Fibroblast of peridontal ligament (primary cell): ENCODE measurements at regions not wholly inside any gene's neighbourhood (a gene's known extent, or its start where the extent isn't known, plus 50 kb on each side); places are given as distances from the start of the nearest gene placed in this dataset.
"Not testable (repeated sequence)": the region's sequence is repeated elsewhere in the genome, so short reads cannot be mapped to it uniquely, and the experiment has no call there.

Experiments used
- DNase-seq: peaks from one replicate; pipeline ENCODE4 v3.0.0-alpha.2; 2010; ENCODE audit errors: extremely low read depth

GRCh38 chr12:113726254-113726819 lies 239.8 kb downstream of the RBM19 start:
- no peak for DNase-seq

- DNase-seq = no peak
Observed at GRCh38 chr12:113725557-113725876, 240.6 kb downstream of the RBM19 start.

GRCh38 chr12:113724794-113725556 lies 241.2 kb downstream of the RBM19 start:
- no peak for DNase-seq

DNA sequence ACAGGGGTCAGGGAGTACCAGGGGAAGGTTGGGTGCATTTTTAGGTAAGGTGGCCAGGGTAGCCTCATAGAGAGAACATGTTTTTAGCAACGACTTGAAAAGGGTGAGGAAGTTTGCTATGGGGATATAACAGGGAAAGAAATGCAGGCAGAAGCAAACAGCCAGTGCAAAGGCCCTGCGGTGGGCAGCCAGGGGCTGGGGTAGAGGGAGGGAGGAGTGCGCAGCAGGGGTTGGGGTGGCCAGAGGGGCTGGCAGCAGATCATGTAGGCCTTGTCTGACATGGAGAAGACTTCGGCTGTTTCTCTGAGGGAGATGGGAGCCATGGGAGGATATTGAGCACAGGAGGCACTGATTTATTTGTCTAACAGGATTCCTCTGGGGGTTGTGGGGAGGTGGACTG lies 242.5 kb downstream of the RBM19 start:
- no peak for DNase-seq

DNA sequence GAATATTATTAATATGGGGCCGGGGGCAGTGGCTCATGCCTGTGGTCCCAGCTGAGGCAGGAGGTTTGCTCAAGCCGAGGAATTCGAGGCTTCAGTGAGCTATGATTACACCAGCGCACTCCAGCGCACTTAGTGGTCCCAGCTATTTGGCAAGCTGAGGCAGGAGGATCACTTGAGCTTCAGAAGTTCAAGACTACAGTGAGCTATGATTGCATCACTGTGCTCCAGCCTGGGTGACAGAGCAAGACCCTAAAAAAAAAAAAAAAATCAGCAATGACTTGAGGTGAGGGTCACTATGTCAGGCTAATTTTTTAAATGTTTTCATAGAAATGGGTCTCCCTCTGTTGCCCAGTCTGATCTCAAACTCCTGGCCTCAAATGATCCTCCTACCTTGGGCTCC lies 243.4 kb downstream of the RBM19 start:
- DNase-seq = no peak

- no peak for DNase-seq
Observed at GRCh38 chr12:113720629-113721028, 245.5 kb downstream of the RBM19 start.

GRCh38 chr12:113719911-113720591 lies 246.1 kb downstream of the RBM19 start:
- DNase-seq = no peak

- DNase-seq = no peak
Observed at GRCh38 chr12:113713156-113713555, 241.5 kb upstream of the LHX5 start.

DNA sequence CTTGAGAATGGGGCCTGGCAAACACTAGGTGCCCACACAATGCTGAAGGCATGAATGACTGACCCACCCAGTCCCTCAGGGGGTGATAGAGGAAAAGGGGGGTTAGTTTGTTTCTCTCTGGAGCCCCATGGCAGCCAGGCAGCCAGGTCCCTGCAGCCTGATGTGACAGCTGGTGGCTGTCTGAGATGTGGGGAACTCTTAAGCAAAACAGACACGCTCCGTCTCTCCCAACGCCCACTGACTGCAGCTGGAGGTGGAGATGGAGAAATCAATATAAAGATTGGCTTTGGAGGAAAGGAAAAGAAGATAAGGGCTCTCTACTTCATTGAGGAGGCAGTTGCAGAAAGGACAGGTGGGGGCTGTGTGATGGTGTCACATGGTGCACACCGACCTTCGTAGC lies 240.8 kb upstream of the LHX5 start:
- DNase-seq = no peak

GRCh38 chr12:113710216-113710615 lies 238.5 kb upstream of the LHX5 start:
- no peak for DNase-seq

GRCh38 chr12:113709456-113709855 lies 237.8 kb upstream of the LHX5 start:
- DNase-seq = no peak

DNA sequence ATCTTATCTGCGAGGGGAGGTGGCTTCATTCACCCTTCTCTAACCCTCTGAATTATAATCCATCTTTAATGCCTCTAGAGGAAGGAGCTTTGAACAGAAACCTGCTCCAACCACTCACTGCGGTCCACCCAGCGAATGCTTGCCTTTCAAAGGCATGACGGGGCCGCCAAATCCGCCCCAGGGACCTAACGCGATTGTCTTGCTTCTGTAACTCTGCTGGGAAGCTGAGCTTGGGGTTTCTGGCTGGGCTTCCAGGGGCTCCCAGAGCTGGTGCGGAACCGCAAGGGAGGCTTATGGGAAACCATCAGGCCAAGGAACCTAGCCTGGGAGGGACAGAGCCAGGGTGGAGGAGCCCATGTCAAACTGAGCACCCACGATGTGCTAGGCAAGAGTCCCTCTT lies 231.2 kb upstream of the LHX5 start:
- no peak for DNase-seq

DNA sequence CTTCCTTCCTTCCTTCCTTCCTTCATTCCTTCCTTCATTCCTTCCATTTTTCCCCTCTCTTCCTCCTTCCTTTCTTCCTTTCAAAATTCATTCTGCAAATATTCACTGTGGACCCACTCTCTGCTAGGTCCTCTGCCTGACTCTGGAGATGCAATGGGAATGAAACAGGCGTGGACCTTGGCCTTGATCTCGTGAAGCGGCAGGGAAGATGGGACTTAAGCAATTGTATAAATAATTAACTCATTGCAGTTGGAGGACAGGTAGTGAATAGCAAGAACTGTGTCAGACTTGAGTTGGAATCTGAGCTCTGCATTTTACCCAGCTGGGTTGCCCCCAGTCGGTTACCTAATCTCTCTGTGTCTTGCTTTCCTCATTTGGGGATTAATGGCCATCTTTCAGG lies 230.6 kb upstream of the LHX5 start:
- no peak for DNase-seq

DNA sequence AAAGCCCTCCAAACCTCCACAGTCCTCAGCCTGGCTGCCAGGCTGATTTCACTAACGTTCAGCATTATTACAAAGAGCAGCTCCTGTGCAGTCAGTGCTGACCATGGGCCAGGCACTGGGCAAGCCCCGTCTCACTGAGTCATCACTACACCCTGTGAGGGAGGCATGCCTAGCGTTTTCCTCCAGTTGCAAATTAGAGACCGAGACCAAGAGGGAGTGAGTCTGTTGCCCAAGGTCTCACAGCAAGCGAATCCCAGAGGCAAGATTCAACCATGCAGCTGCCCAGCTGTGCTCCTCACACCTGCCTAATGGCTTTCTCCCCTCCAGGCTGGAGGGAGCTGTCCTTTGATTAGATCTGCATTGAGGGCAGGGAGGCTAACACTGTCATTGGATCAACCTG lies 229.3 kb upstream of the LHX5 start:
- peak; percentile 52 for DNase-seq

DNA sequence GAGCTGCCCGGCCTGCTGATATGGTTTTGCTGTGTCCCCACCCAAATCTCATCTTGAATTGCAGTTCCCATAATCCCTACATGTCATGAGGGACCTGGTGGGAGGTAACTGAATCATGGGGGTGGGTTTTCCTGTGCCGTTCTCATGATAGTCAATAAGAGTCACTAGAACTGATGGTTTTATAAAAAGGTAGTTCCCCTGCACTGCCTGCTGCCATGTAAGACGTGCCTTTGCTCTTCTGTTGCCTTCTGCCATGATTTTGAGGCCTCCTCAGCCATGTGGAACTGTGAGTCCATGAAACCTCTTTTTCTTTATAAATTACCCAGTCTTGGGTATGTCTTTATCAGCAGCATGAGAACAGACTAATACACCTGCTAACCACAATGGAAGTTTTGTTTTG lies 228.3 kb upstream of the LHX5 start:
- DNase-seq = not testable (repeated sequence)

GRCh38 chr12:113698510-113698858 lies 226.8 kb upstream of the LHX5 start:
- no peak for DNase-seq

DNA sequence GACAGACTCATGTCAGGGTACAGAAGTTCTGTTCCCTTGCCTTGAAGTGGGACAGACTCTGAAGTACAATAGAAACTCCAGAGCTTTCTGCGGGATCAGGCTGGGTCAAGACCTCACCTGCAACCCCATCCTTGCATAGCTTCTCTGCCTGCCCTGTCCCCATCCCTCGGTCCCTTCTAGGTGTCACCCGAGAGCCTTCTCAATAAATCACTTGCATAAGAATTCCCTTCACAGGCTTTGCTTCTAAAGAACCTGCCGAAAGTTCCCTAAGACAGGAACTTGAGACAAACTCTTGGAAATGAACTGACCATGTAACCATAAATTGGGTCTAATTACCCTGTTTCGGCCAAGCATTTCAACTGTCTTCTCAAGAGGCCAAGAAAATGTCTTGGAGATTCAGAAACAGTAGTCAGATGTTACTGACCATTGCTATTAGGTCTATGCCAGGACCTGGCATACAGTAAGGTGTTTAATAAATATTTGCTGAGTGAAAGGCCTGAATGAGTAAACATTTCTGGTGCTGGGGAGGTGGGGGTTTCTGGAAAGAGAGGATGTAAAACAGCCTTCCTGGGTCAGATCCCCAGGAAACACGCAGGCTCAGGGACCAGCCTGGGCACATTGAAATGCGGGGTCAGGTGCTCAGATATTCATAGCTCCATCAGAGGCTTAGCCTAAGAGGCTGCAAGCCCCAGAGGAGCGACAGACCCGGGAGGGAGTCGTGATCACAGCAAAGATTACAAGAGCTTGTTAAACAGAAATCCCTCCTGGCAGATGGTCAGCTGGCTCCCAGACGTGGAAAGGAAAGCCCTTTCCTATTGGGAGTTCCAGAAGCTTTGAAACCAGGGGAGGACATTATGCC lies 226.2 kb upstream of the LHX5 start:
- no peak for DNase-seq

DNA sequence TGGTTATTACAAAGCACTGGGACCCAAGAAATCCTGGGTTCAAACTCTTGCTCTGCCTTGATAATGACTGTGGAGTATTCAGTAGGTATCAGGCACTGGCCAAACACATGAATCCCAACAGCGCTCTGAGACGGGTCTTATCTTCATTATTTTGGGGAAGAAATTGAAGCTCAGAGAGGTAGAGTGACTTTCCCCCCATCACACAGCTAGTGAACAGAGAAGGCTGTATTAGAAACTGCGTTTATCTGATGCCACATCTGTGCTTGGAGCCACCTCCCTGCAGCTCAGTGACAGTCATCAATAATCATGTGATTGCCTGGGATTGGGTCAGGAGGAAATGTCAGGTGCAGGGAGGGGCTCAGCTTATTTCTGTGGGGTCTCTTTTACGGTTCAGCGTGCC lies 225.4 kb upstream of the LHX5 start:
- no peak for DNase-seq

GRCh38 chr12:113693693-113694092 lies 222.0 kb upstream of the LHX5 start:
- no peak for DNase-seq

GRCh38 chr12:113689047-113689610 lies 217.5 kb upstream of the LHX5 start:
- no peak for DNase-seq

DNA sequence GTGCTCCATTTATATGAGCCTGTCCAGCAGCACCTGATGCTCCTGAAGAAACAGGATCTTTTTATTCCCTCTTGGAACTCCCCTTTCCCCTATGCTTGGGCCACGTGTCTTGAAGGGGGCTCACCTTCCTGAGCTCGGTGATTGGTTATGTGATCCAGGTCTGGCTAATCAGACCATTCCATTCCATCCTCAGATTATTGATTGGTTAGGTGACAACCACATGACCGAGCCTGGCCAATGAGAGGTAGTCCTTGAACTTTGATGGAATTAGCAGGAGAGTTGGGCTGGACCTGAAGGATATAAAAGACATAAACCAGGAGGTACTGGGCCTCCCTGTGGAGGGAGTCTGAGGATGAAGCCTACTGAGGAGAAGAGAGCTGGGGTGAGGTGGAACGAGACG lies 216.6 kb upstream of the LHX5 start:
- no peak for DNase-seq
